ENCODE measurements at regions not wholly inside any gene's neighbourhood (a gene's known extent, or its start where the extent isn't known, plus 50 kb on each side); places are given as distances from the start of the nearest gene placed in this dataset.

- no peak for TF ChIP-seq HMGXB3 (CRISPR knock-in tag; IDR thresholded peaks at IDR 0.05; ENCODE audit: borderline replicate concordance)
- no peak for TF ChIP-seq FUBP1 (CRISPR knock-in tag; IDR thresholded peaks at IDR 0.05; ENCODE audit: borderline replicate concordance)
- no peak for TF ChIP-seq FOXK2 (IDR thresholded peaks at IDR 0.05)
- TF ChIP-seq, protein P1, sequence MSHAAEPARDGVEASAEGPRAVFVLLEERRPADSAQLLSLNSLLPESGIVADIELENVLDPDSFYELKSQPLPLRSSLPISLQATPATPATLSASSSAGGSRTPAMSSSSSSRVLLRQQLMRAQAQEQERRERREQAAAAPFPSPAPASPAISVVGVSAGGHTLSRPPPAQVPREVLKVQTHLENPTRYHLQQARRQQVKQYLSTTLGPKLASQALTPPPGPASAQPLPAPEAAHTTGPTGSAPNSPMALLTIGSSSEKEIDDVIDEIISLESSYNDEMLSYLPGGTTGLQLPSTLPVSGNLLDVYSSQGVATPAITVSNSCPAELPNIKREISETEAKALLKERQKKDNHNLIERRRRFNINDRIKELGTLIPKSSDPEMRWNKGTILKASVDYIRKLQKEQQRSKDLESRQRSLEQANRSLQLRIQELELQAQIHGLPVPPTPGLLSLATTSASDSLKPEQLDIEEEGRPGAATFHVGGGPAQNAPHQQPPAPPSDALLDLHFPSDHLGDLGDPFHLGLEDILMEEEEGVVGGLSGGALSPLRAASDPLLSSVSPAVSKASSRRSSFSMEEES (CRISPR knock-in tag; IDR thresholded peaks at IDR 0.05), result no peak
These were observed 1378.1 kb upstream of the PRMT6 start (continued) for GRCh38 chr1:105678334-105678733.

- Histone ChIP-seq H3K4me2 (ENCODE audit: low read depth, low read length) (no peak overlapping the region), H3K27me3 (ENCODE audit: control insufficient read depth in 1 of 2, insufficient read depth in 2 of 2, low read length in 2 of 2) (no peaks in the 10 kb centered on the region), H3K9me3 (ENCODE audit: low read length) (no peaks in the 10 kb centered on the region), H3K36me3 (replicated peaks in 1 of 2; ENCODE audit: control insufficient read depth in 1 of 2, insufficient read depth in 2 of 2, low read length in 2 of 2) (no peaks in the 10 kb centered on the region), H3K27ac (ENCODE audit: extremely low read length, insufficient read depth, low read length) (no peak overlapping the region), H3K9ac (ENCODE audit: insufficient read depth, low read depth, low read length) (no peak overlapping the region), H4K20me1 (ENCODE audit: insufficient read depth, low read length) (no peaks in the 10 kb centered on the region), H3K4me3 (replicated peaks in 1 of 3; ENCODE audit: insufficient read depth in 1 of 3, low read depth in 2 of 3, low read length in 3 of 3) (no peak overlapping the region), H3K4me1 (ENCODE audit: insufficient read depth, low read length) (no peaks in the 10 kb centered on the region), H2AFZ (ENCODE audit: low read length) (no peak overlapping the region), H3K79me2 (ENCODE audit: insufficient read depth, low read length) (no peaks in the 10 kb centered on the region)
- no peak for ATAC-seq
- no peak for DNase-seq (ENCODE audit: low spot score)
- BruUV-seq (replicated peaks), result no TSS peak
- intact Hi-C loops (cut with micrococcal nuclease; ENCODE audit: unreplicated experiment) (no loop called here), in situ Hi-C loops (cut with HindIII; ENCODE audit: extremely low pct_ligation_motif_present, low pct_unique_long_range_greater_than_20kb) (no loop called here)
- POLR2A ChIA-PET, result no interaction called here
- no peak for FAIRE-seq
- CTCF ChIA-PET (ENCODE audit: low intra/inter-chr PET ratio, low total read pairs), result no interaction called here
- TF ChIP-seq, protein P2, sequence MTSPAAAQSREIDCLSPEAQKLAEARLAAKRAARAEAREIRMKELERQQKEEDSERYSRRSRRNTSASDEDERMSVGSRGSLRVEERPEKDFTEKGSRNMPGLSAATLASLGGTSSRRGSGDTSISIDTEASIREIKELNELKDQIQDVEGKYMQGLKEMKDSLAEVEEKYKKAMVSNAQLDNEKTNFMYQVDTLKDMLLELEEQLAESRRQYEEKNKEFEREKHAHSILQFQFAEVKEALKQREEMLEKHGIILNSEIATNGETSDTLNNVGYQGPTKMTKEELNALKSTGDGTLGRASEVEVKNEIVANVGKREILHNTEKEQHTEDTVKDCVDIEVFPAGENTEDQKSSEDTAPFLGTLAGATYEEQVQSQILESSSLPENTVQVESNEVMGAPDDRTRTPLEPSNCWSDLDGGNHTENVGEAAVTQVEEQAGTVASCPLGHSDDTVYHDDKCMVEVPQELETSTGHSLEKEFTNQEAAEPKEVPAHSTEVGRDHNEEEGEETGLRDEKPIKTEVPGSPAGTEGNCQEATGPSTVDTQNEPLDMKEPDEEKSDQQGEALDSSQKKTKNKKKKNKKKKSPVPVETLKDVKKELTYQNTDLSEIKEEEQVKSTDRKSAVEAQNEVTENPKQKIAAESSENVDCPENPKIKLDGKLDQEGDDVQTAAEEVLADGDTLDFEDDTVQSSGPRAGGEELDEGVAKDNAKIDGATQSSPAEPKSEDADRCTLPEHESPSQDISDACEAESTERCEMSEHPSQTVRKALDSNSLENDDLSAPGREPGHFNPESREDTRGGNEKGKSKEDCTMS (CRISPR knock-in tag; conservative IDR thresholded peaks at IDR 0.05), result no peak
- TF ChIP-seq ZNF747 (CRISPR knock-in tag; IDR thresholded peaks at IDR 0.05; ENCODE audit: borderline replicate concordance) (no peak), FOSL1 (CRISPR knock-in tag; IDR thresholded peaks at IDR 0.05; ENCODE audit: borderline replicate concordance) (no peak), AHR (CRISPR knock-in tag; IDR thresholded peaks at IDR 0.05) (no peak), ELF1 (CRISPR knock-in tag; IDR thresholded peaks at IDR 0.05) (no peak), NCOA1 (CRISPR knock-in tag; IDR thresholded peaks at IDR 0.05) (no peak), ZNF607 (CRISPR knock-in tag; IDR thresholded peaks at IDR 0.05; ENCODE audit: borderline replicate concordance) (no peak)
- TF ChIP-seq, protein P3, sequence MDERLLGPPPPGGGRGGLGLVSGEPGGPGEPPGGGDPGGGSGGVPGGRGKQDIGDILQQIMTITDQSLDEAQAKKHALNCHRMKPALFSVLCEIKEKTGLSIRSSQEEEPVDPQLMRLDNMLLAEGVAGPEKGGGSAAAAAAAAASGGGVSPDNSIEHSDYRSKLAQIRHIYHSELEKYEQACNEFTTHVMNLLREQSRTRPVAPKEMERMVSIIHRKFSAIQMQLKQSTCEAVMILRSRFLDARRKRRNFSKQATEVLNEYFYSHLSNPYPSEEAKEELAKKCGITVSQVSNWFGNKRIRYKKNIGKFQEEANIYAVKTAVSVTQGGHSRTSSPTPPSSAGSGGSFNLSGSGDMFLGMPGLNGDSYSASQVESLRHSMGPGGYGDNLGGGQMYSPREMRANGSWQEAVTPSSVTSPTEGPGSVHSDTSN (CRISPR knock-in tag; IDR thresholded peaks at IDR 0.05), result no peak
These were observed 1371.8 kb upstream of the PRMT6 start for GRCh38 chr1:105684714-105685113.
